Vagina (tissue), 2 donors: ENCODE measurements at regions not wholly inside any gene's neighbourhood (a gene's known extent, or its start where the extent isn't known, plus 50 kb on each side); places are given as distances from the start of the nearest gene placed in this dataset.

Source experiments
- CTCF ChIP-seq, 3 experiments: fragments of 450-650 bp in 2 of 3; fragments of 200-600 bp in 1 of 3; sonication (generic) in 1 of 3; IDR thresholded peaks; one replicate each; pipeline ENCODE4 v1.5.1; 2017 to 2019; ENCODE audit warnings: antibody characterized with exemption in 3 of 3, mild to moderate bottlenecking in 2 of 3, moderate library complexity in 2 of 3
- POLR2A ChIP-seq, 2 donors: fragments of 450-650 bp; IDR thresholded peaks; one replicate each; pipeline ENCODE4 v1.6.1; 2017; ENCODE audit warnings: antibody characterized with exemption in 2 of 2, mild to moderate bottlenecking in 2 of 2, moderate library complexity in 2 of 2
- POLR2AphosphoS5 ChIP-seq, 2 donors: sonication (generic); formaldehyde crosslinking; IDR thresholded peaks; one replicate each; pipeline ENCODE4 v1.9.0; 2017; ENCODE audit warnings: antibody characterized with exemption in 2 of 2, mild to moderate bottlenecking in 2 of 2, low read depth in 1 of 2; ENCODE audit not compliant: insufficient read depth in 1 of 2

GRCh38 chr20:51195419-51195901, 172.6 kb upstream of the KCNG1 start:
- TF ChIP-seq CTCF (IDR thresholded peaks at IDR 0.05) (no peak), POLR2AphosphoS5 (IDR thresholded peaks at IDR 0.05; ENCODE audit: insufficient read depth in 1 of 2, low read depth in 1 of 2) (no peak), POLR2A (IDR thresholded peaks at IDR 0.05) (no peak)
